HG03103 (cell line): ENCODE measurements at regions not wholly inside any gene's neighbourhood (a gene's known extent, or its start where the extent isn't known, plus 50 kb on each side); places are given as distances from the start of the nearest gene placed in this dataset.

Source experiments
- ATAC-seq: cut with Tn5 transposase; IDR thresholded peaks from one replicate; pipeline ENCODE4 v1.9.1; 2021; ENCODE audit warnings: low read depth; ENCODE audit not compliant: unreplicated experiment

GRCh38 chr13:44230736-44231135 lies 142.9 kb upstream of the SERP2 start:
- ATAC-seq: no peak

GRCh38 chr13:44231786-44232516 lies 141.7 kb upstream of the SERP2 start:
- no peak for ATAC-seq

- no peak for ATAC-seq
Measured at GRCh38 chr13:44232774-44233173, 140.8 kb upstream of the SERP2 start.

GRCh38 chr13:44234566-44234965 lies 139.1 kb upstream of the SERP2 start:
- ATAC-seq: no peak

GRCh38 chr13:44236370-44236769 lies 137.3 kb upstream of the SERP2 start:
- no peak for ATAC-seq

- no peak for ATAC-seq
Measured at GRCh38 chr13:44236801-44237207, 136.8 kb upstream of the SERP2 start.

GRCh38 chr13:44237276-44237767 lies 136.3 kb upstream of the SERP2 start:
- ATAC-seq: no peak

GRCh38 chr13:44237881-44238421 lies 135.7 kb upstream of the SERP2 start:
- ATAC-seq: no peak

GRCh38 chr13:44240611-44241145 lies 132.9 kb upstream of the SERP2 start:
- ATAC-seq: no peak

- no peak for ATAC-seq
Measured at GRCh38 chr13:44241638-44242037, 132.0 kb upstream of the SERP2 start.

- no peak for ATAC-seq
Measured at GRCh38 chr13:44242766-44243165, 130.9 kb upstream of the SERP2 start.

- peak; percentile 55 for ATAC-seq
Measured at GRCh38 chr13:44243198-44243857, 130.3 kb upstream of the SERP2 start.

- no peak for ATAC-seq
Measured at GRCh38 chr13:44244288-44244687, 129.3 kb upstream of the SERP2 start.

- no peak for ATAC-seq
Measured at GRCh38 chr13:44249431-44249836, 124.2 kb upstream of the SERP2 start.

- no peak for ATAC-seq
Measured at GRCh38 chr13:44252938-44253337, 120.7 kb upstream of the SERP2 start.

- no peak for ATAC-seq
Measured at GRCh38 chr13:44255771-44256364, 117.8 kb upstream of the SERP2 start.

GRCh38 chr13:44257796-44258195 lies 115.8 kb upstream of the SERP2 start:
- ATAC-seq: no peak

- ATAC-seq: peak; percentile 74
Measured at GRCh38 chr13:44259045-44260027, 114.3 kb upstream of the SERP2 start.

GRCh38 chr13:44260336-44260735 lies 113.3 kb upstream of the SERP2 start:
- ATAC-seq: no peak
